ENCODE measurements at regions not wholly inside any gene's neighbourhood (a gene's known extent, or its start where the extent isn't known, plus 50 kb on each side); places are given as distances from the start of the nearest gene placed in this dataset.

GRCh38 chr20:4556781-4557180 lies 129.5 kb upstream of the PRNP start:
- no peak for TF ChIP-seq CTCF (IDR thresholded peaks at IDR 0.05)
- TF ChIP-seq POLR2A (IDR thresholded peaks at IDR 0.05), result no peak

All from lower leg skin (tissue), 3 donors.